ENCODE measurements at regions not wholly inside any gene's neighbourhood (a gene's known extent, or its start where the extent isn't known, plus 50 kb on each side); places are given as distances from the start of the nearest gene placed in this dataset.
"Not testable (repeated sequence)": the region's sequence is repeated elsewhere in the genome, so short reads cannot be mapped to it uniquely, and the experiment has no call there.

GRCh38 chr3:151596940-151597339 lies 136.1 kb upstream of the IGSF10 start:
- no peak for DNase-seq (ENCODE audit: low read depth, low spot score)

DNA sequence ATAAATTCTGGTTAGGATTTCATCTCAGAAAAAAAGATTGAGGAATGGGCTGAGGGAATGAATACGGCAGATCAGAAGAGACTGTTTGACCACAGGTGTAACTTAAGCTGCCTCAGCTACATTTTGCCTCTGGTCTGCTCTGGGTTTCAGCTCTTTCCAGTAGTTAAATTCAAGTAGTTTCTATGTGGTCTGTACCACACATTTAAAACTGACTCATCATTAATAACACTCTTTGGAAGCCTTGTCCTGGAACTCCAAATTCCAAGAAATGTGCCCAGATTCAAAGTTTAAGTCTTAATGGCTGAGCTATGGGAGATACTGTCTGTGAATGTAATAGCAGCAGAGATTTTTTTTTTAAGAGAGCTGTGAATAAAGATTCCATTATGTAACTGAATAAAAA lies 133.1 kb upstream of the IGSF10 start:
- DNase-seq (ENCODE audit: low read depth, low spot score): peak; percentile 27

DNA sequence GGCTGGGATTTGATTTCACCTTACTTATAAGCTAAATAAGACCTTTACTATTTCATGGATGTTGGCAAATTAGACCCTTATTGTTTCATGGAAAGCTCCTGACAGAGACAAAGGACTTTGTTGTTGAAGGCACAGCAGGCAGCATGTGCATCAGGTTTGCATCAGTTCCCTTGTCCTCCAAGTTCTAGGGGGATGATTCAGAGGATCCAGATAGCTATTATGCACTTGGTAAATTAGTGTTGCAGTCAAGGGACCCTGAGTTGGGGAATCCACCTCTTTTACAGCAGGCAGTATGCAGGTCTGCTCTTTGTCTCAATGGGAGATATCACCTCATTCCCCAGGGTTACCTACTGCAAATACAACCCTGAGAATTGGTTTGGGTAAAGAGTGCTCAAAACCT lies 131.4 kb upstream of the IGSF10 start:
- DNase-seq (ENCODE audit: low read depth, low spot score): no peak

- no peak for DNase-seq (ENCODE audit: low read depth, low spot score)
Observed at GRCh38 chr3:151591441-151591840, 130.6 kb upstream of the IGSF10 start.

DNA sequence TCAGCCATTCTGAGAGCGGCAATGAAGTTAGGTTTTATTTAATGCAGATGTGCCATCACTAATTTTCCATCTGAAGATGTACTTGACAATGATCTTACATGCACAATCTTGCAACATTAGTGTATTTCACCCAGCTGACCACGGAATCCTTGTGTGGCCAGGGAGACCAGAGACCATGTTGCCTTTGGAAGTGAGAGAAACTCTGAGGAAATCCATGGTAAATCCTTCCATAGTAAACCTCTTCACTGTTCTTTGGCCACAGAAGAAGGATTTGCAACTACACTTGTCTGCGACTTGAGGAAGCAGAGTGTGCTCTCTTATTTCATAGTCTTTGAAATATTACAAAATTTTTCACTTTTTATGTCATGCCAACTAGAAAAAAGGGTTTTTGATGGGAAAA lies 128.4 kb upstream of the IGSF10 start:
- DNase-seq (ENCODE audit: low read depth, low spot score): no peak

GRCh38 chr3:151587659-151588058 lies 126.8 kb upstream of the IGSF10 start:
- not testable (repeated sequence) for DNase-seq (ENCODE audit: low read depth, low spot score)

DNA sequence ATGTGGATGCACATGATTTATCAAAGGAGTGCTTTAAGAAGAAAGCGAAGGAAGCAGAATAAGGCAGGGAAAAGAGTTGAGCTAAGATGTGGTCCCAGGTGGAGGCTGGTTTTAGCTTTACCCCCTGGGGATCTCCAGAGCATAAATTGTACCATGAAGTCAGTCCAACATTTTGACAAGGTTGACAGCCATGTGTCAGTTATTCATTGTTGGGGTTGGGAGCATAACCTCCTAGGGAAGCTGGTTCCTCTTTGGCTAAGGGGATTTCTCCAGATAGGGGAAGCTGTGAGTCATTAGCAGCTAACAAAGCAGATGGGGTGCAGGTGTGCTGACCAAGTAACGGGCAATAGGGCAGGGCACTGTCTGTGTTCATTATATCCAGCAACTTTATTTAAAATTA lies 123.7 kb upstream of the IGSF10 start:
- no peak for DNase-seq (ENCODE audit: low read depth, low spot score)

- peak; percentile 54 for DNase-seq (ENCODE audit: low read depth, low spot score)
Observed at GRCh38 chr3:151581035-151581434, 120.2 kb upstream of the IGSF10 start.

- peak; percentile 76 for DNase-seq (ENCODE audit: low read depth, low spot score)
Observed at GRCh38 chr3:151580591-151580990, 119.7 kb upstream of the IGSF10 start.

- DNase-seq (ENCODE audit: low read depth, low spot score): peak; percentile 21
Observed at GRCh38 chr3:151579571-151580270, 118.9 kb upstream of the IGSF10 start.

GRCh38 chr3:151578495-151578894 lies 117.6 kb upstream of the IGSF10 start:
- no peak for DNase-seq (ENCODE audit: low read depth, low spot score)

- DNase-seq (ENCODE audit: low read depth, low spot score): no peak
Observed at GRCh38 chr3:151576511-151577137, 115.8 kb upstream of the IGSF10 start.

DNA sequence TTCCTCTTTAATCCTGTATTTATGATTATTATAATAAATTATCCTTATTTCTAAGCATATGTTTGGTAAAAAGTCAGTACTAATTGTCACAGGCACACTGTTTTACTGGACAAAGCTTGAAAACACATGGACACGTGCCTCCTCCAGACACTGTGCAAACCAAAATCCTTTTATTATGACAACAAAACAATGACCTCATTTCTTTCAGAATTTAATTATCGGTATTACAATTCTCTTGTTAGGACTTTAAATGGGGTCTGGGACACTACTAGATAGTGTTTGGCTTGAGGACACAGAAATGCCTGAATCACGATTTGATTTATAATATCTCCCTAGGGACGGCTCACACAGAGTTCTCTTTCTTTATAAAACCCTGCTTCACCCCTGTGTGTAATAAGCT lies 107.3 kb upstream of the IGSF10 start:
- no peak for DNase-seq (ENCODE audit: low read depth, low spot score)

DNA sequence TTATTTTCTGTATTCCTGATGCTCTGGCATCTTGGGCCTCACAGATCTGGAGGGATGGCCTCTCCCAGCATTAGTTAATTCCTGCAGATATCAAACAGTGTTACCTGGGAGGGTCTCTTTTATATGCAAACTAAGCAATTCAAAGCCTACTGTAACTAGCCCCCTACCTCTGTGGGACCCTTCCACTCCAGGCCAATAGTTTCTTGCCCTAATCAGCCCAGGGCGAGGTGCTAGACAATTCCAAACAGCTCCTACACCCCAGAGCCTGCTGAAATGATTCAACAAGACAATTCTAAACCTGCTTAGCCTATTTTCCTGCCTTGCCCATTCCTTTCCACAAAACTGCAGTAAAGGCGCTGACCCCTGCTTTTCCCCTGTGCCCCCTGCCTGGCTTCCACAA lies 106.6 kb upstream of the IGSF10 start:
- no peak for DNase-seq (ENCODE audit: low read depth, low spot score)

- no peak for DNase-seq (ENCODE audit: low read depth, low spot score)
Observed at GRCh38 chr3:151564261-151564660, 103.4 kb upstream of the IGSF10 start.

GRCh38 chr3:151563305-151563704 lies 102.4 kb upstream of the IGSF10 start:
- no peak for DNase-seq (ENCODE audit: low read depth, low spot score)

GRCh38 chr3:151562891-151563290 lies 102.0 kb upstream of the IGSF10 start:
- no peak for DNase-seq (ENCODE audit: low read depth, low spot score)

GRCh38 chr3:151561878-151562277 lies 101.0 kb upstream of the IGSF10 start:
- DNase-seq (ENCODE audit: low read depth, low spot score): no peak

DNA sequence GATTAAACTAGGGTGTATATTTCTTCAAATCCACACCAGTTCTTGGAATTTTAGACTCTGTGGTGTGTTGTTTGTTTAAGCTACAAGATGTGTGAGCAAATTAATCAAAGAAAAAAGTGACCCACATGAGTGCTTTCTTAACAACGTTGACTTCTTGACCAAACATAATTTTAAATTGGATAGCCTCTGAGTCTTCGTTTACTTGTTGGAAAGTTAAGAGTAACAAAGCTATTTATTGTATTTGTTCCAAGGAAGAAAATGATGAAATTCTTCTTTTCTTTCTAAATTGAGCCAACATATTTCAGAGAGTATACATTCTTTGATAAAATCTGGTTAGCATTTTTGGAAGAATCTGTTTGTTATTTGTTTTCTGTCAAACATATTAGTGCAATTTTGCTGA lies 99.9 kb upstream of the IGSF10 start:
- DNase-seq (ENCODE audit: low read depth, low spot score): no peak

GRCh38 chr3:151559736-151560135 lies 98.9 kb upstream of the IGSF10 start:
- DNase-seq (ENCODE audit: low read depth, low spot score): no peak

GRCh38 chr3:151558661-151559060 lies 97.8 kb upstream of the IGSF10 start:
- DNase-seq (ENCODE audit: low read depth, low spot score): no peak

DNA sequence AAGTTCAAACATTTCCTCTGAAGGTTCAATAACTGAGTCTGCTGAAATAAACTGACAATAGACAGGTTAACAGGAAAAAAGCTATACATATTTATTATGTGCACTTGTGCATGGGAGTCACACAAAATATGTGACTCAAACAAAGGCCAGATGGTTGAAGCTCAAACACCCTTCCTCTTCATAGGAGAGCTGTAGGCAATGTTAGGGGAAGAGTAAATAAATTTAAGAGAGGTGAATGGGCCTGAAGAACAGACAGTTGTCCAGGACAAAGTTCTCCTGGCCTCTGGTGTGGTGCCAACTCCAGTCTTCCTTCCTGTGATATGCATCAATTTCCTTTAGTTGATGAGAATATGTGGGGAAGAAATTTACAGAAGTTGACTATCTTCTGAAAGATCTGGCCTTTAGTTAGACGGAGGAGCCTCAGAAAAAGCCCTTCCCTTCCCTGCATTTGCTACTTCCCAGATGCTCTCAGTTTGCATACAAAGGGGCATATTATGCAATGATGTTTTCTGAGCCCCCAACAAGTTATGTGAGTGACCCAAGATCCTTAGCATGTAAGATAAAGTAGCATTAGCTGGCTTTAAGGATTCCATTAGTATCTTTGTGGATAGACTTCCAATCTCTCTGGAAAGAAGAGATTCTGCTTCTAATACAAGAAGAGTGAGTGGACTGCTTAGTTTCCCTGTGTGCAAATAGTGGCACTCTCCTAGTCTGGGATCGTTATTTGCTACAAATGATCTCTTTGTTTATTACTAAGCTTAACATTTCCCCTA lies 96.4 kb upstream of the IGSF10 start:
- no peak for DNase-seq (ENCODE audit: low read depth, low spot score)

- DNase-seq (ENCODE audit: low read depth, low spot score): no peak
Observed at GRCh38 chr3:151556596-151556995, 95.7 kb upstream of the IGSF10 start.

Data from astrocyte of the hippocampus (primary cell).